Retina (tissue), 1 donor: ENCODE measurements at regions not wholly inside any gene's neighbourhood (a gene's known extent, or its start where the extent isn't known, plus 50 kb on each side); places are given as distances from the start of the nearest gene placed in this dataset.

Experiments
- DNase-seq: peaks from one replicate; pipeline ENCODE4 v3.0.0-alpha.2; 2016

DNA sequence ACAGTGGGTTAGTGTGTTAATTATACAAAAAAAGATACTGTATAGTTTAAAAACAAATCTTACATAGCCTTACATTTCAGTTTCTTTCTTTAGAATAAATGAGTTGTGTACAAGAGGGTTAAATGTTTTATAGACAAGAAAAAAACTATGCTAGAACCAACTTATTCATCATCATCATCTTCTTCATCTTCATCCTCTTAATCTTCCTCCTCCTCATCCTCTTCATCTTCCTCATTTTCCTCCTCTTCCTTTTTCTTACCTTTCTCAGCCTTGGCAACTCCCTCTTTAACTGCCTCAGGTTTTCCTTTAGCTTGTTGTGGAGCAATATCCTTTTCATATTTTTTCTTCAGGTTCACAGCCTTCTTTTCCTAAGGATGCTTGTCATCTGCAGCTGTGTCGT lies 53.7 kb downstream of the RPS12 start:
- DNase-seq, result no peak

DNA sequence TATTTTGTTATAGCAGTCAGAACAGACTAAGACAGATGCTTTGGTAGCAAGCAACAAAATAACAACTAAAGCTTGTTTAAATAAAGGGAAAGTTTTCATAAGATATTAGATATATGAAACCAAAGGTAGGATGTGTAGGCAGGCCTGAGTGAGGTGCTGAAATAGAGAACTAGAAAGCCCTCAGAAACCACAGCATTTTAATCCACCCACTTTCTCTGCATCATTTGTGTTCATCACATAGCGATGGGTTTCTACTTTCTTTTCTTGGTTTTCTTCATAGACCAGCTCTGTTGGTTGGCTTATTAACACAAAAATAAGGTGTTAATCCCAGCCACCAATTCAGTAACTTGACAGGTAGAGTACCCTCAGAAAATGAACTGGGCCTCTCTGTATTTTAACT lies 58.6 kb downstream of the RPS12 start:
- DNase-seq, result no peak

DNA sequence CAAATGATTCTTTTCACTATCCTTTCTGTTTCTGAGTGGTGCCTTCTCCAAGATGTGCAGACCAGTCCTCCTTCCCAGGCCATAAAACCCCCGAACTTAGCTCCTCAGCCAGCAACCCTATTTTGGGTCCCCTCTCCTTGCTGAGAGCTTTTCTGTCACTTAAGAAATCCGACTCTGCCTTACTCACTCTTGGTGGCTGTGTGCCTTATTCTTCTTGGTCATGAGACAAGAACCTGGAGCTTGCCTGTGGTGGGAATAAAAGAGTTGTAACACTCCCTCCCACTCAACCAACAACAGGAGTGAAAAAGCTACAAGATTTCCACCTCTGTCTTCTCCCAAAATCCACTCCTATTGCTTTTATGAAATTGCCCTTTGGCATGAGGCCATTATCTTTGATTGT lies 62.6 kb downstream of the RPS12 start:
- DNase-seq, result no peak

DNA sequence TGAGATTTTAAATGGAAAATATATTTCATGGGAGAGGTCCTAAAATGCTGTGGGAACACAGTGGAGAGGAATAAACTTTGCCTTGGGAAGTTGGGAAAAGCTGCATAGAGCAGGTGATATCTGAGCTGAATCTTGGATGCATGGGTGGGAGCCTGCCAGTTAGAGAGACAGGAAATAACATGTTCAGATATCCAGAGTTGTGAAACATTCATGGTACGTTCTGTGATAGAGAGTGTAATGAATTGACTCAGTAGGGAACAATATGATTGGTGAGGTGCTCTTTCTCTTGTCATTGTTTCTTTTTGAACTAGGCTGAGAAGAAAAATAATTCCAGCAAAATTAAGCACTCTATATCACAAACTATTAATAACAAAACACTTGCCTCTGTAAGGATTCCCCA lies 72.8 kb downstream of the RPS12 start:
- DNase-seq, result no peak

DNA sequence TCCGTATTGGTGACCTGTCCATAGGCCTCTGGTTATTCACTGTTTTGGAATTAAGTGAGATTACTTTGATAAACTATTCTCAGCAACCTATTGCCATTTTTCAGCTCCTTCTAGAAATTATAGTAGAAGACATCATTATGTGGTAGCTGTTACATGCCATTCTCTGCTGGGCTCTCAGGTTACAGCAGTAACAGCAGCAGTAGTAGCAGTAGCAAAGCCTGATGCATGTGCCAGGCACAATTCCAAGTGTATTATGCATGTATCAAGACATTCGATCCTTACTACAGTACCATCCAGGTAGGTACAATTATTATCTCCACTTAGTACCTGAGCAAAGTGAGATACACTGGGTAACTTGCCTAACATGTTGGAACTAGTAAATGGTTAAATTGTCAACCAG lies 74.3 kb downstream of the RPS12 start:
- DNase-seq, result no peak

DNA sequence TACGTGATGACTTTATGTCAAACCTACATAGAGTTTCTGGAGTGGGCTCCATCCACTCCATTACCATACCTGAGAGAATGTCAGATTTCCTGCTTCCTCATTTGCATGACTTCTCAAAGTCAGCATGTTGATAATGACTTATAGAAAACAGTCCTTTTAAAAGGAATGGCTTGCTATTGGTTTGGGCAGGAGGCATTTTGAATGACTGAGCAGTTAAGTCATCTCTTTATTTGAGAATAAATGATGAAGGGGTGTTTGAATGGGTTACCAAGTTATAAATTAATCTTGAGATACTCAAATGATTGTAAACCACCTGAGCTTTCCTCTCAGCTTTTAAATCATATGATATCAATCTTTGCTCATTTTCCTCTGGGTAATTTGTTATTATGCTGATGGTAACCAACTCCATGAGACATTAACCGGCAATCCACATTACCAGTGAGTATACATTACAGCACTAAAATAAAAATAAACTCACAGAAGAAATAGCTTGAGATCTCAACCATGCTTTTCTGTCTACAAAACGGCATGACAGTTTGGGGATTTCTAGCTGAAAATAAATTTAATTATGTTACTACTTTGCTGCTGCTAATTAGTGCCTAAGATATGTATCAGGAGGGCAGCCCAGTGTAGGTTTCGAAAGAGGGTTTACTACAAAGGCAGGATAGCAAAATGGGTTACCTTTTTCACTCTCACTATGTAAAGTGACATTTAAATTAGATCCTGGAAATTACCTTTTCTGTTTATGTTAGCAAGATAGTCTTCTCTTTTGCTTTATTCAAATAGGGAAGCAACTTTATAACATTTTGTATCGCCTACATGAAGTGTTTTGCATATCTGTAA lies 78.8 kb downstream of the RPS12 start:
- no peak for DNase-seq

DNA sequence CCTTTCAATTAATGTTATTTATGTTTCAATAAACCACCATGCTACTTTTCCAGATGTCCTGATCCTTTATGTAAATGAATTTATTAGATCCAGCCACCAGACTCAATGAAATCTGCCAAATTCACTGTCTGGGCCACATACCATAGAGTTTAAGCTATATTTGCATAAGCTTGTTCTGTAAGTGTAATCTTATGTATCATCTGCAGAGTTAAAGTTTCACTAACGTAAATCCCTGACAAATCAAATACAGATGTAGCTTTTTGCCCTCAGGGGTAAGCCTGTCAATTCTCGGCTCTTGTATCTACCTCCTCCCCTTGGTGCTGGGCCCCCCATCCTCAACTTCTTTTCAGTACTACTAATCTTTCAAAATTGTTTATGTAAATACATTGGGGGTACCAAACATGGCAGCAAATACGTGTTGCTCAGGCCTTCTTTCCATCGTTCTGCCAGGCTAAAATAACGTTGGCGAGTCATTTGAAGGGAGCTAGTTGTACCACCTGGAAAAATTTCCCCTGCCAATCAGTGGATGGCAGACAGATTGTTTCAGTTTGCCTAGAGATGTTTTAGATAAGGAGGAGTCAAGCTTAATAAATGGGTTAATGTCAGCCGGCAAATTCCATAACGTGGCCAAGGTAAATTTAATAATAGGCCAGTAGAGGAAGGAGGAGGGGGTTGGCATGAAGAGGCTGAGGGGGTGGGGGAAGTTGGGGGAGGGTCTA lies 79.6 kb downstream of the RPS12 start:
- no peak for DNase-seq

DNA sequence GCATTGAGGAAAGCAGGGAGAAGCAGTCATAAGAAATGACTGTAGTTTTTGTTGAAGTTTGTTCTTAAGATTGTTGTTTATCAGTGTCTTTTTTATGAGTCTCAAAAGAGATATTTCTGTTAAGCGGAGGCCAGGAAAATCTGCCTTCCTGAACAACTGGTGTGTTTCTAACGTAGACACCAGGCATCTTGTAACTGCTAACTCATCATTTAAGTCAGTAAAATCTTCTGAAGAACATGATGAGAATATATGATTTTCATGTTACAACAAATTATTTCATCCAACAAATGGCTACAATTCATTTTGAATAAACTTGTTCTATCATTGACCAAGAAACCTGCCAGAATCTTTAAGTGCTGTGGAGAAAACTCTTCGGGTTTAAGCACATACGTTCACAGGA lies 84.0 kb downstream of the RPS12 start:
- DNase-seq, result no peak

DNA sequence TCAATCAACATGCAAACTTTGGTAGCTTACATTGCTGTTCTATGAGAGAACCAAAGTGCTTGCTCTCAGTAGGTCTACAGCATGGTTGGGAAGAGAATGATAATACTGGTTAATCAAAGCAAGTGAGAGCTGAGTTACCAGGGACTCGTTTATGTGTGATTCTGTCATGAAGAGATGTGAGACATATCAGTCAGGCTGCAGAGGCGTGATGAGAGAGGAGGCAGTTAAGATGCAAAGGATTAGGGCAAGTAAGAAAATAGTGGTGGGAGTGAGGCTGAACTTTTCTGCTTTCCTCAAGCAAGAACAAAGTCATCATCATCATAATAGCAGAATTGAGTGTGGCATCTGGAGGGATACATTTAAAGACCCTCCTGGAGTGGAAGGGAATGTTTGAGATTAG lies 86.5 kb downstream of the RPS12 start:
- DNase-seq, result no peak

DNA sequence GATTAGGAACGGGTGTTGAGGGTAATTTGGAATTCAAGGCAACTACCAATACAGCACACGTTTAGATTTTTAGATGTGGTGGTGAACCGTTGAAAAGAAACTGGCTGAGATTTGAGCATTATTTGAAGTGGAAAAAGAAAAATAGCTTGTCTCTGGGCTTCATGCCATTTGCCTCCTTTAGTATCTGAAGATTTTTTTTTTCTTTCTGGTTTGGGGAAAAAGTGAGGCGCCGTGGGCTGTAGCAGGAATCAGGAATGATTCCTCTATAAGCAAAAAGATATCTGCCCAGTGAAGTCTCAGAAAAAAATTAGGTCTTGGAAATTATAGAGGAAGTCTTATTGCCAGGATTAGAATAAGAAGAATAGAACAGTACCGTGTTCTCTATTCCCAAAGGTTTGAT lies 88.5 kb downstream of the RPS12 start:
- no peak for DNase-seq

DNA sequence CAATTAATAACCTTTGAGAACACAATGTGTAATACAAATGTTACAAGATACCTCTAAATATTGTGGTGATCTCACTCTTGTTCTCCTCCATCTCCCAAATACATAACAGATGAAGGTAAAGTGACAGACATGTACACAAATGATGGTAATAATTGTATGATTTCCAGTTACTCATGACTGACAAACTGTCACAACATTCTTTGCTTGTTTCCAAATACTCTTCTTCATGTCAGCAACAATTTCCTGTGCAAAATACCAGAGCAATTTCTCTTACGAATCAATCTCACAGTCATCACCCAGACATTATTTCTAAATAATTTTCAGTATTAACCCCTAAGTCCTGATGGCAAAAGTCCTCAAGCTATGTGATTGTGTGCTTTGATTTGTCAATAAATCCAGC lies 92.9 kb downstream of the RPS12 start:
- DNase-seq, result no peak

DNA sequence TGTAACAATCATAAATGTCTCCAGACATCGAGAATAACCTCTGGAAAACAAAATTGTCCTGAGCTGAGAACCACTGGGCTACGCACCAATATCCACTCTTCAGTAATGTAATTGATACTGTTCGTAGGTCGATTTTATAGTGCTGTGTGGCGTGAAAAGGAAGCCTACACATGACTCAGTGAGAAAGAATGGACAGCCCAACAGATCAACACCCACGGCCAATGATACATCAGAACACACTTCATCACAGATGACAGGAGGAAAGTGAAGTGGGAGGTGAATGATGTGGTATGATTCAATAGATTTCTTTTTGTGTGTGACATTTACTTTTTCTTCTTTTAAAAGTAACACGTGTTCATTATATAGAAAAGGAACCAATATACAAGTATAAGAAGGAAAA lies 93.5 kb downstream of the RPS12 start:
- DNase-seq, result no peak

DNA sequence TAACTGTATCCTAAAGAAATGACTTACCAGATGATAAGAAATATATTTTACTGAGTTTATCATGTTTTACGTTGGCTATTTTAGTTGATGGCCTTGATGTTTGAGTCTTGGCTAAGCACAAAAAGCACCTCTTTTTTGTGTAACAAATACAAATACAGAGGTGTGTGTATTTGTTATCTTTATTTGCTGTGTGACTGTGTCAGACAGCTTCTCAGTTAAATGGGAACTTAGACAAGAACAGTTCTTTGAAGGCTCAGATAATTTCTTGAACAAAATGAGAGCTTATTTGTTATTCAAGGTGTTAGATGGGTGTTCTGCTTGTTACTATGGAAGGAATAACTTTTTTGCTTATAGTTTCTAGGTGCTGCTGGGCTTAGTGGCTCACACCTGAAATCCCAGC lies 95.4 kb downstream of the RPS12 start:
- DNase-seq, result no peak

DNA sequence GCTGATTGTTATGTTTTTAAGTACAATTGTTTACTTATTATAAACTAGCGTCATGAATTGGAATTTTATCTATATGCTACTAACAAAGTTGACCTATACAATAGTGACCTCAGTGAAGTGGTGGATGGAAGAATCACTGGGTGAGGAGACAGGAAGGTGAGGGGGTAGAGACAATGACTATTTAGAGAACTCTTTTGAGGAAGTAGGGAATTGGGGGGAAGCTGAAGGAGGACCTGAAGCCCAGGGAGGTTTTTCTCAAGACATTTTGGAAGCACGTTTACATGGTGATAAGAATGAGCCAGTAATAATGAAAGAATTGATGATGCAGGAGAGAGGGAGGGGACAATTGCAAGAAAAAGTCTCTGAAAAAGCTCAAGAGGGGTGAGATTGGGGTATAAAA lies 96.4 kb downstream of the RPS12 start:
- no peak for DNase-seq

DNA sequence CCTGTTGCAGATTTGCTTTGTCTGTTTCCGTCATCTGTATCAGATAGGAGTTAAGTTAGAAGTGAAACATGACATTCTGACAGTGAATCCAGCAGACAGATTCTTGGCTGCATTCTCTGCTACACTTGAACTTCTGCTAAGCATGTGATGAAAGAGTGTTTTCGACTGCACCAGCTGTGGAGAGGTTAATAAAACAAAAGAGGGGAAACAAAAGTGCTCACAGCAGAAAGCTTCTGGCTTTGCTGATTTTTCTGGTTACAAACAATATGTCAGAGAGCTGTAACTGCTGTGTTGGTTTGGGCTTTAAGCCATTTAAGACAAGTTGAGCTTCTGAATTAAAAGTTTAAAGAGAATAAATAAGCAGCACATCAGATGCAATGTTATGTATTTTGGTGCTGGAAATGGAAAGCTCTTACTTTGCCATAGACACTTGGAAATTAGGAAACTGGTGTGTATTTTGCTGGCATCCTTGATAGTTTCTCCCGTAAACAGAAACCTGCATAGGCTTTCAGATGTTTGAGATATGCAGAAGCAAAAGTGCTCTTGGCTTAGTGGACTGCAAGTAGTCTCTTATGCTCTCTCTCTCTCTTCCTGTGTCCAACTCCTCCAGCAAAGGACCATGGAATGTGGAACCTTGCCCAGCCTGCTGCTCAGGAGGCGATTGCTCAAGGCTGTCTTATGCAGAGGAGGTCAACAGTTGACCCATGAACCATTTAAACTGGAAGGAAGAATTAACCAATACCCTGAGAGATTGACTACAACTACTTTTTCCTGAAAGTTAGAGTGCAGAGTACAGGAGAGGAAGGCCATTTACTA lies 104.9 kb downstream of the RPS12 start:
- peak; percentile 35 for DNase-seq

DNA sequence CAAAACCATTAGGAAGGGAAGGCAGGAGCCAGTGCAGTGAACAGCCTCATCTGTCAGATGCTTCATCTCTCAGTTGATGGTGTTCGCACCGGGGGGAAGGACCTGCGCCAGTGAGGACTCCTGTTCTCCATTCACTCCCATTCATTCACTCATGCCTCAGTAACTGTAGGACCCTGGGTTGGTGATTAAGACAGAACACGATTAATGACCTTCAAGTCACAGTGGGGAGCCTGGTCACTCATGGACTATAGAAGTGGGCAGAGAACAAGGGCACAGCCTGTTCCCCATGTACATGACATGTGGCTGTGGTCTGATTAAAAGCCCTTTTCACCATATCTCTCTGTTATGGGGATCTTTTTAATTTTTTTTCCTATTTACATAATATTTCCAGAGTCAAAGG lies 113.3 kb downstream of the RPS12 start:
- peak; percentile 50 for DNase-seq

DNA sequence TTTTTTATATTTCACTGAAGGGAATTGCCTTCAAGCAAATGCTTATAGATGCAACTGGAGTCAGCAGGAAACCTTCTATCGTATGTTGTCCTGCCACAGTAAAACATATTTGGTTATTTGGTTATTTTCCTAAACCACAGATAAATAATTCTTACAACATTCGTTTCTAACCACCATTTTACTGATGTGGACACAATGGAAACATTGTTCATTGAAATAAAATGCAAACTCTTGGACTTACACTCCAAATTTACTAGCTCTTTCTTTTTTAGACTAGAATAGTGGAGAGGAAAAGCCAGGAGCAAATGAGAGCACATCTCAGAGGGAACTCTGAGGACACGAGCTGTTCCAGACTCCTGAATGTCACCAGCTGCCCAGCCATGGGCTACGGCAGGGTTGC lies 114.8 kb downstream of the RPS12 start:
- DNase-seq, result no peak

DNA sequence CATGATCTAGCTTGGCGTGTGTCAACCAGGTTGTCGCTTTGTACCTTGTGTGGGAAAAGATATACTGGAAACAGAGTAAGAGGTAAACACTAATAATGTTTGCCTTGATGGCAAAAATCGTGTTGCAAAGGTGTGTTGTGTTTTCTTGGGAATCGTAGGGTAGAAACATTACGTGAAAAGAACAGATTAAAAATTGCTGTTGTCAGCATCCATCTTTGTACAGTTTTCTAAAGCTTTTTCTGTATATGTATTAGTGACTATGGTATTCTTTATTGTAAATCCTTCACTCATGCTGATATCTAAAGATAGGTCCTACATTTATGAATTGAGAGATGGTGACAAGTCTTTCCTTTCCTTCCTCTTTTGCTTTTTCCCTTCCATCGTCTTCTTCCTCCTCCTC lies 116.9 kb downstream of the RPS12 start:
- no peak for DNase-seq

DNA sequence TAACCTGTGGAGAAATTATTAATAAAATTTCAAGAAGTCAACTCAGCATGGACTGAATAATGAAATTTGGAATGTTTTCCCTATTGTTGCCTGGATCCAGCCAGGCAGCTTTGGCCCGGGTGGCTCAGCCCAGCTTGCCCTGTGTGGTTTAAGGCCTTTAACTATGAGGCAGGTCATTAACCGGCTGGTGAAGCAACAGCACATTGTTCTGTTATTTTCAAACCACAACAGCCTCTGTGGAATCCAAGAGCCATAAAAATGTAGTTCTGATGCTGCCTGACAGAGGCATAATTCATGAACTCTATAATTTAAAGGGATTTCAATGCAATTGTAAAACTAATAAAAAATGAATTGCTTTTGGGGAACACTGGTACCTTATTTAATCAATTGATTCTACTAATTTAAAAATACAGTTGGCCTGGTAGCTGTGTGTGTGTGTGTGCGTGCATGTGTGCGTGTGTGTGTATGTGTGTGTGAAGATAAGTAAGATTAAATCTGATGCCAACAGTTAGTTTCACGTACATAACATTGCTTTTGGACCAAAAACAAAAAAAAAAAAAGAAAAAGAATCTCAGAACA lies 117.7 kb downstream of the RPS12 start:
- peak; percentile 52 for DNase-seq

DNA sequence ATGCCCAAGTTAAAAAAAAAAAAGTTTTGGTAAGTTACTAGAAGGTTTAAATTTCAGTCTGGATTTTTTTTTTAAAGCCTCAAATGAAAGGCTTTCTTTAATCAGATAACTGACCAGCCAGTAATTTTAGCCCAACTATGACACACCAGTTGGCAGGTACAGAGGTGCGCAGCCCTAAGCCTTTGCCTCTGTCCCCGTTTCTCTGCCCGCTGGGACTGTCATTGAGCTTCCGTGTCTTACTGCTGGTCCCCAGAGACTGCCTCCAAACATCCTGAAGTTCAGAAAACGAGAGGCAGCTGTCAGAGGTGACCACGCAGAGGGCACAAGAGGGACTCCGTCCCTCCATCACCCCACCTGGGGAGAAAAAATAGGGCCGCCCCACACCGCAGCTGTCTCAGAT lies 118.2 kb downstream of the RPS12 start:
- DNase-seq, result no peak

DNA sequence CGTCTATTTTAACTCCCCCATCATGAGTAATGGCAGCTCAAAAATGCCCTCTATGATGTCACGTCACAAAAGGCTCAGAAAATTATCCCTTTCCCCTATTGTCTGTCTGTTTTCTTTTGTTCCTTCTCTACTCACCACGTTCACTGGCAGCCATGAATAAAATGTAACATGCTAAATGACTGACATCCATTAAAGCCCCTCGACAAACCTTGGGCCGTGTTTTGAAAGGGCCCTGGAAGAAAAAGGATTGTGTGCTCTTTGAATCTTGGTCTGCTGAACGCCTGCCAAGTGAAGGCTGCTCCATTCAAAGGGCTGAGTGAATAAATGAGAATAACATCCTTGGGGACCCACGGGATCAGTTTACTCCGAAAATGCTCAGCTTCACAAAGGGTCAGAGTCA lies 118.7 kb downstream of the RPS12 start:
- peak; percentile 61 for DNase-seq

DNA sequence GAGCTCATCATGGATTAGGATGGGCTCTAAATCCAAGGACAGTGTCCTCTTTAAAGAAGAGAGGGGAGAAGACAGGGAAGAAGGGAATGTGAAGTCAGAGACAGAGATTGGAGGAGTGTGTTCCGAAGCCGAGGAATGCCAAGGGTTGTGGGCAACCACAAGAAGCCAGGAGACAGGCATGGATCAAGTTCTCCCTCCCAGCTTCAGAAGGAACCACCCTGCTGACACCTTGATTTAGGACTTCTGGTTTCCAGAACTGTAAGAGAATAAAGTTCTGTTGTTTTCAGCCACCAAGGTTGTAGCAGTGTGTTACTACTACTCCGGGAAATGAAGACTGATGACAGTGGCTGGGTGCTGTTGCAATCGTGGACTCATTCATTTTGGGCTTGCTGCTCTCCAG lies 120.1 kb downstream of the RPS12 start:
- DNase-seq, result no peak

DNA sequence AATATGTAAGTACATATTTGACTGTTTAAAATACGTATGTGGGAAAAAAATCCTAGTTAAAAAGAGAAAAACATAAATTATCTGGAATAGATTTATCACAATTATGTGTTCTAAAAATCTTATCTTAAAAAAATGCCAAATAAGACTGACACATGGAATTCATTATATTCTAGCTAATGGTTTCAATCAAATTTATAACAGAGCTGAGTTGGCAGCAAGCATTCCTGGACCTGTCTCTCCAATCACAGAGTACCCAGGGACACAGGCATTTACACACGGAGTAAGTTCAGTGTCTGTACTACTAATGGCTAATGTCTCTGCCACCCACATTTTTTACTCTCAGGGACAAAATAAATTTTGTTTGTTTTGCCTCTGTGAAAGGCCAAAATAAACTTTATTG lies 122.3 kb downstream of the RPS12 start:
- no peak for DNase-seq
